Neural progenitor cell (in vitro differentiated cells): ENCODE measurements at regions not wholly inside any gene's neighbourhood (a gene's known extent, or its start where the extent isn't known, plus 50 kb on each side); places are given as distances from the start of the nearest gene placed in this dataset.

Experiments
- EZH2 ChIP-seq: fragments of 200-600 bp; sonication (generic); IDR thresholded peaks from 2 replicates; pipeline ENCODE4 v1.6.1; 2017; ENCODE audit warnings: antibody characterized with exemption, mild to moderate bottlenecking, moderate library complexity
- TF ChIP-seq, protein P1 (sequence below): fragments of 200-600 bp; sonication (generic); IDR thresholded peaks from 2 replicates; pipeline ENCODE4 v1.5.1; 2017; ENCODE audit warnings: antibody characterized with exemption, mild to moderate bottlenecking

- TF ChIP-seq, protein P1, sequence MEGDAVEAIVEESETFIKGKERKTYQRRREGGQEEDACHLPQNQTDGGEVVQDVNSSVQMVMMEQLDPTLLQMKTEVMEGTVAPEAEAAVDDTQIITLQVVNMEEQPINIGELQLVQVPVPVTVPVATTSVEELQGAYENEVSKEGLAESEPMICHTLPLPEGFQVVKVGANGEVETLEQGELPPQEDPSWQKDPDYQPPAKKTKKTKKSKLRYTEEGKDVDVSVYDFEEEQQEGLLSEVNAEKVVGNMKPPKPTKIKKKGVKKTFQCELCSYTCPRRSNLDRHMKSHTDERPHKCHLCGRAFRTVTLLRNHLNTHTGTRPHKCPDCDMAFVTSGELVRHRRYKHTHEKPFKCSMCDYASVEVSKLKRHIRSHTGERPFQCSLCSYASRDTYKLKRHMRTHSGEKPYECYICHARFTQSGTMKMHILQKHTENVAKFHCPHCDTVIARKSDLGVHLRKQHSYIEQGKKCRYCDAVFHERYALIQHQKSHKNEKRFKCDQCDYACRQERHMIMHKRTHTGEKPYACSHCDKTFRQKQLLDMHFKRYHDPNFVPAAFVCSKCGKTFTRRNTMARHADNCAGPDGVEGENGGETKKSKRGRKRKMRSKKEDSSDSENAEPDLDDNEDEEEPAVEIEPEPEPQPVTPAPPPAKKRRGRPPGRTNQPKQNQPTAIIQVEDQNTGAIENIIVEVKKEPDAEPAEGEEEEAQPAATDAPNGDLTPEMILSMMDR: no peak
- no peak for TF ChIP-seq EZH2
Observed at GRCh38 chr17:34712481-34713195, 133.3 kb downstream of the TMEM132E start.
